ENCODE measurements at regions not wholly inside any gene's neighbourhood (a gene's known extent, or its start where the extent isn't known, plus 50 kb on each side); places are given as distances from the start of the nearest gene placed in this dataset.

GRCh38 chr7:106178593-106179134 is 66.6 kb upstream of the SYPL1 start (continued):
- no peak for TF ChIP-seq EZH2phosphoT487 (IDR thresholded peaks at IDR 0.05; ENCODE audit: borderline replicate concordance)
- TF ChIP-seq EZH2 (IDR thresholded peaks at IDR 0.05) = no peak
- TF ChIP-seq CBX3 (IDR thresholded peaks at IDR 0.05; ENCODE audit: low read depth) = no peak

- no peak overlapping the region for H3K27ac ChIP-seq (ENCODE audit: low read depth, low read length)
- no peak overlapping the region for H3K4me2 ChIP-seq (ENCODE audit: low read length)
- ChIA-PET CTCF (interaction anchor here (1.0 to 5.0 kb wide), 11 partner anchors 9 to 769 kb away, joined by 3 to 127 read pairs (median 5); no protein-coding TSS in a partner anchor), RAD21 (ENCODE audit: low non-redundant PET in 1 of 2, low total read pairs in 2 of 2, uncharacterized antibody in 2 of 2, unreplicated experiment in 2 of 2) (interaction anchor here (1.6 to 3.2 kb wide), 4 partner anchors 284 to 559 kb away, joined by 5 to 30 read pairs (median 16); no protein-coding TSS in a partner anchor), POLR2A (no interaction called here)
- no peaks in the 10 kb centered on the region for H4K20me1 ChIP-seq (ENCODE audit: insufficient read depth)
- no peak overlapping the region for H2AFZ ChIP-seq (ENCODE audit: low read depth, low read length, poor library complexity, severe bottlenecking)
- no peaks in the 10 kb centered on the region for H3K36me3 ChIP-seq (ENCODE audit: control insufficient read depth in 1 of 2, insufficient read depth in 2 of 2, low read length in 2 of 2)
- no peak overlapping the region for H3K4me3 ChIP-seq (replicated peaks in 1 of 2; ENCODE audit: low read depth in 1 of 2, low read length in 2 of 2)
- TF ChIP-seq CEBPB (IDR thresholded peaks at IDR 0.05; ENCODE audit: low read depth) = no peak
- no peak for TF ChIP-seq EZH2phosphoT487 (IDR thresholded peaks at IDR 0.05; ENCODE audit: borderline replicate concordance)
- no peak for TF ChIP-seq FOSL1 (IDR thresholded peaks at IDR 0.05; ENCODE audit: low read depth)
- TF ChIP-seq POLR2A (IDR thresholded peaks at IDR 0.05; ENCODE audit: borderline replicate concordance, extremely low read depth, insufficient read depth, insufficient read length) = no peak
- TF ChIP-seq YY1 (IDR thresholded peaks at IDR 0.05; ENCODE audit: extremely low read depth, insufficient replicate concordance, low read depth, low read length) = no peak
- TF ChIP-seq CBX3 (IDR thresholded peaks at IDR 0.05; ENCODE audit: low read depth) = no peak
- TF ChIP-seq SIN3A (IDR thresholded peaks at IDR 0.05; ENCODE audit: low read depth) = no peak
- no peak for TF ChIP-seq CTCF (IDR thresholded peaks at IDR 0.05 in 2 of 3, conservative IDR thresholded peaks at IDR 0.05 in 1 of 3; ENCODE audit: borderline replicate concordance in 1 of 3, insufficient read depth in 1 of 3, low read depth in 2 of 3, low read length in 2 of 3)
- no peak for TF ChIP-seq ATF3 (IDR thresholded peaks at IDR 0.05)
- TF ChIP-seq ELF1 (IDR thresholded peaks at IDR 0.05; ENCODE audit: borderline replicate concordance, low read depth) = no peak
- TF ChIP-seq POLR2AphosphoS5 (IDR thresholded peaks at IDR 0.05; ENCODE audit: low read depth, low read length) = no peak
- TF ChIP-seq EZH2 (IDR thresholded peaks at IDR 0.05) = no peak
- no peak for TF ChIP-seq SP1 (IDR thresholded peaks at IDR 0.05; ENCODE audit: low read depth)
- TF ChIP-seq MAX (IDR thresholded peaks at IDR 0.05) = no peak
- no peak for TF ChIP-seq JUND (IDR thresholded peaks at IDR 0.05)
- H3K9ac ChIP-seq (ENCODE audit: low read length) = no peak overlapping the region
- no peaks in the 10 kb centered on the region for H3K79me2 ChIP-seq (ENCODE audit: insufficient read depth, low read length)
- intact Hi-C loops (cut with micrococcal nuclease) = loop anchor here (1.0 to 5.0 kb wide), 6 partner anchors 109 to 974 kb away; no protein-coding TSS in a partner anchor
- BruUV-seq (replicated peaks) = no TSS peak
- ATAC-seq = no peak
- DNase-seq (ENCODE audit: low read depth, low spot score) = no peak
- peaks cover 0 to 9% of the 10 kb centered on the region in 2 experiments; a peak in 2 of 4 replicates for H3K4me1 ChIP-seq (ENCODE audit: control insufficient read depth in 1 of 2, insufficient read depth in 2 of 2, low read length in 2 of 2)
- H3K27me3 ChIP-seq (ENCODE audit: insufficient read depth, low read length) = no peaks in the 10 kb centered on the region
- H3K9me3 ChIP-seq (ENCODE audit: control insufficient read depth in 1 of 2, insufficient read depth in 1 of 2, low read depth in 1 of 2, low read length in 2 of 2) = no peaks in the 10 kb centered on the region
- H3K9me2 ChIP-seq (ENCODE audit: insufficient read depth) = no peaks in the 10 kb centered on the region
These were observed 65.9 kb upstream of the SYPL1 start for GRCh38 chr7:106177738-106178592.

All from HCT116 (cell line).